Left lung (tissue), 4 donors: ENCODE measurements at regions not wholly inside any gene's neighbourhood (a gene's known extent, or its start where the extent isn't known, plus 50 kb on each side); places are given as distances from the start of the nearest gene placed in this dataset.
A peak's percentile ranks its signal among the peaks of the same experiment; 100 is the strongest.

Experiments used
- ATAC-seq: fragments of 200-7000 bp; cut with Tn5 transposase; one replicate; pipeline ENCODE4 v1.9.1; 2020; ENCODE audit warnings: moderate library complexity
- DNase-seq, 4 donors: peaks; one replicate each; pipeline ENCODE4 v3.0.0-alpha.2; 2013 to 2020
- H3K27ac ChIP-seq, 2 donors: fragments of 200-600 bp; sonication (generic) in 1 of 2; one replicate each; pipeline versions ENCODE4 v1.5.0 to v1.8.0; 2020 to 2021
- H3K27me3 ChIP-seq, 2 donors: fragments of 200-600 bp; sonication (generic) in 1 of 2; one replicate each; pipeline versions ENCODE4 v1.5.0 to v1.8.0; 2020 to 2021
- H3K36me3 ChIP-seq, 2 donors: fragments of 200-600 bp; sonication (generic) in 1 of 2; one replicate each; pipeline versions ENCODE4 v1.5.0 to v1.8.0; 2020 to 2021
- H3K4me1 ChIP-seq, 2 donors: fragments of 200-600 bp; one replicate each; pipeline ENCODE4 v1.8.0; 2021
- H3K4me3 ChIP-seq, 2 donors: fragments of 200-600 bp; sonication (generic) in 1 of 2; one replicate each; pipeline versions ENCODE4 v1.5.0 to v1.8.0; 2020 to 2021; ENCODE audit warnings: mild to moderate bottlenecking in 1 of 2
- H3K9me3 ChIP-seq, 2 donors: fragments of 200-600 bp; sonication (generic) in 1 of 2; one replicate each; pipeline versions ENCODE4 v1.5.0 to v1.8.0; 2020 to 2021
- intact Hi-C, 2 donors: fragments of 100-400 bp; cut with DNase I; formaldehyde crosslinking; loops; one replicate each; pipeline versions ENCODE4 v1.11.2 to v1.14.2; 2022
- TF ChIP-seq, protein P1 (sequence below), 2 donors: fragments of 200-600 bp; sonication (generic) in 1 of 2; IDR thresholded peaks; one replicate each; pipeline versions ENCODE4 v1.5.0 to v1.8.0; 2021; ENCODE audit warnings: antibody characterized with exemption in 2 of 2
- donor health status: DM: no; HTN: yes; CAD: no.
- donor health status: DM: no; HTN: no; CAD: no.

DNA sequence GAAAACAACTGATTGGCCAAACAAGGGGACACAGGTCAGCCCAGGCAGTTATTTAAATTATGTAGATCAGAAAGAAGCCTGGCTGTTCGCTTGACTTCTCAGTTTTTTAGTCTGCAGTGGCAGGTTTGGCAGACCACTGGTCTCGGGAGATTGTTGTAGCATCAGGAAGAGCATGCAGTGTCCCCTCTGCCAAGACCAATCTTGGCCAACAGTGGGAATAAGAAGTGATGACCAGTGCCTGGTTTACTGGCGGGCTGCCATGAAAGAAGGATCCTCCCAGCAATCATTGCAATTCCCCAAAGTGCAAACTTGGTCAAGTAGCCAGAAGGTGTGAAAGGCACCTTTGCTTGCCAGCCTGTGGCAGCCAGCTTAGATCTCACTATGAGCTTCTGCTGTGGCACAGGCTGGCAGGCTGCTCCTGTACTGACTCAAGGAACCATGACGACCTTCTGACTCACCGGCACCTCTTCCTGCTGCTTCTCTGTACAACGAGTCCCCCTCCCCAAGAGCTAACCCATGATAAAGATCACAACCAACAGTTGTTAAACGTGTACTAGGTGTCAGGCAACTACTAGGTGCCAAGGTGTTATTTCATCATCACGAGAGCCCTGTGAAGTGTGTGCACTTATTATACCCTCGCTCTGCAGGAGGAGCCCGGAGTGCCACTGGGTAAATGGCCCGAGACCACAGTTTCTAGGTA is 76.8 kb upstream of the DUSP22 start:
- TF ChIP-seq, protein P1, sequence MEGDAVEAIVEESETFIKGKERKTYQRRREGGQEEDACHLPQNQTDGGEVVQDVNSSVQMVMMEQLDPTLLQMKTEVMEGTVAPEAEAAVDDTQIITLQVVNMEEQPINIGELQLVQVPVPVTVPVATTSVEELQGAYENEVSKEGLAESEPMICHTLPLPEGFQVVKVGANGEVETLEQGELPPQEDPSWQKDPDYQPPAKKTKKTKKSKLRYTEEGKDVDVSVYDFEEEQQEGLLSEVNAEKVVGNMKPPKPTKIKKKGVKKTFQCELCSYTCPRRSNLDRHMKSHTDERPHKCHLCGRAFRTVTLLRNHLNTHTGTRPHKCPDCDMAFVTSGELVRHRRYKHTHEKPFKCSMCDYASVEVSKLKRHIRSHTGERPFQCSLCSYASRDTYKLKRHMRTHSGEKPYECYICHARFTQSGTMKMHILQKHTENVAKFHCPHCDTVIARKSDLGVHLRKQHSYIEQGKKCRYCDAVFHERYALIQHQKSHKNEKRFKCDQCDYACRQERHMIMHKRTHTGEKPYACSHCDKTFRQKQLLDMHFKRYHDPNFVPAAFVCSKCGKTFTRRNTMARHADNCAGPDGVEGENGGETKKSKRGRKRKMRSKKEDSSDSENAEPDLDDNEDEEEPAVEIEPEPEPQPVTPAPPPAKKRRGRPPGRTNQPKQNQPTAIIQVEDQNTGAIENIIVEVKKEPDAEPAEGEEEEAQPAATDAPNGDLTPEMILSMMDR (IDR thresholded peaks at IDR 0.05), result no peak
- H3K27me3 ChIP-seq, result peaks cover 4 to 19% of the 10 kb centered on the region in 2 donors
- H3K9me3 ChIP-seq, result peaks cover 0 to 3% of the 10 kb centered on the region in 2 donors
- ATAC-seq (peak; percentile 79), DNase-seq (peak in 2 of 4 donors; percentile 33 to 57)
- H3K4me1 ChIP-seq, result peaks cover 3 to 16% of the 10 kb centered on the region in 2 donors
- no peak overlapping the region for H3K4me3 ChIP-seq
- H3K36me3 ChIP-seq, result no peaks in the 10 kb centered on the region
- intact Hi-C loops, result no loop called here
- no peak overlapping the region for H3K27ac ChIP-seq

DNA sequence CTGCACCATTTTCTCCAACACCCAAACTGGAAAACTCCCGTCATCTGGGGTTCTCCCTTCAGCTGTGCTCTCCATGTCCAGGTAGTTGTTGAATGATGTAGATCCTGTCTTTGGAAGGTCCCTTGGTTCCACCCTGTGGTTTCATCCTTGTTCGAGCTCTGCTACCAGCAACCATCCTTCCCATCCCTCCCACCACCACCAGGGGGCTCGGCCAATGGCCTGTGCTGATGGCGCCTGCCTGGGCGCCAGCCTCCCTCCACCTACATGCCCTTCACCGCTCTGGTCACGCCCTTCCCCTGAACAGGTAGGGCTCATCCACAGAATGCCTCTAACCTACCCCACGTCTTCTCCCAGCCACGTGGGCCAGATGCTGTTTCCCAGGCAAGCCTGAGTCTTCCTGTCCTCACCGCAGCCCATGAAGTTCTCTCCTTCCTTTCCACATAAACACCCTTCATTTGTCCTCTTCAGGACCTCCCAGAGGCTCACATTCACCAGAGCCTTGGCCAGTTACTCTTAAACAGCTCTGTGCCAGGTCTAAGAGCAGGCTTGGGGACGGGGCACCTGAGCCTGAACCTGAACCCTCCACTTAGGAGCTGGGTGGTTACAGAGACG is 75.1 kb upstream of the DUSP22 start:
- H3K27me3 ChIP-seq, result peaks cover 0 to 2% of the 10 kb centered on the region in 2 donors
- H3K36me3 ChIP-seq, result no peaks in the 10 kb centered on the region
- peaks cover 0 to 3% of the 10 kb centered on the region in 2 donors for H3K9me3 ChIP-seq
- no peak overlapping the region for H3K27ac ChIP-seq
- TF ChIP-seq, protein P1 (IDR thresholded peaks at IDR 0.05), result peak in 1 of 2 donors; percentile 56
- H3K4me1 ChIP-seq, result peaks cover 8 to 20% of the 10 kb centered on the region in 2 donors
- intact Hi-C loops, result no loop called here
- no peak for ATAC-seq
- DNase-seq, result peak in 1 of 4 donors; percentile 79
- no peak overlapping the region for H3K4me3 ChIP-seq

DNA sequence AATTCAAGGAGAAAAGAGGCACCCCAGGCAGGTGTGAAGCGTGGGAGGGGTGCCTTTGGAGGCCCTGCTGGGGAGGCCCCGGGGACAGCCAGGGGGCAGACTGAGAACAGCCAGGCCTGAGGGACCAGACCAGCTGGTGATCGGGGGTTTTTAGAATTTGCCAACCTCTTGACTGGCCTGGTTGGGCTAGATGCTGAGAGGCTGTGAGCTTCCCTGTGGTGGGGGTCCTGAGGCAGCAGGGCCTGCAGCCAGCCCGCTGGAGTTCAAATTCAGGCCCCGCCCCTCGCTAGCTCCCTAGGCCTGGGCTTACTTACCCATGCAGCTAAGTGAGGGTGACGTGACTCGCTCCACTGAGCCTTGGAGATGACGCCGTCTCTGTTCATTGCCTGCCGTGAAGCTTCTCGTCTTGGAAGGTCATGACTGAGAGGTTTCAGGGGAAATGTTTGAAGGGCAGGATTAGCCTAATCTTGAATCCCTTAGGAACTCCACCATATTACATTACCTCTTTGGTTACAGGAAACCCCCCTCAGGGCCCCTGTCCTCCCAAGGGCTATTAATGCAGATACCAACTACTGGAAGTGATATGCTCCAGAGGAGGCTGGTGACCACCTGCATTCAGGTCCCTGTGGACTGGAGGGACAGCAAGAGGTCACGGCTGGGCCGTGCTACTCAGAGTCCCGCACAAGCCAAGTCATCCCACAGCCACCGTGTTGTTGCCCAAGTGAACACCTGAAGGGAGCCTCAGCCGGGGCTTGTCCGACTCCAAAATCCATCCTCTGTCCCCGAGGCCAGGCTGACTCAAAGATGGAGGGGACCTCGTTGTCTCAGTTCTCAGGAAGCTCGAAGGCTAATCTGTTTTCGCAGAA is 73.9 kb upstream of the DUSP22 start:
- no peak for DNase-seq
- ATAC-seq, result no peak
- H3K27ac ChIP-seq, result no peak overlapping the region
- H3K4me1 ChIP-seq, result peaks cover 8 to 20% of the 10 kb centered on the region in 2 donors
- H3K27me3 ChIP-seq, result no peaks in the 10 kb centered on the region
- TF ChIP-seq, protein P1 (IDR thresholded peaks at IDR 0.05), result no peak
- peaks cover 0 to 3% of the 10 kb centered on the region in 2 donors for H3K9me3 ChIP-seq
- no peaks in the 10 kb centered on the region for H3K36me3 ChIP-seq
- no peak overlapping the region for H3K4me3 ChIP-seq
- intact Hi-C loops, result no loop called here

DNA sequence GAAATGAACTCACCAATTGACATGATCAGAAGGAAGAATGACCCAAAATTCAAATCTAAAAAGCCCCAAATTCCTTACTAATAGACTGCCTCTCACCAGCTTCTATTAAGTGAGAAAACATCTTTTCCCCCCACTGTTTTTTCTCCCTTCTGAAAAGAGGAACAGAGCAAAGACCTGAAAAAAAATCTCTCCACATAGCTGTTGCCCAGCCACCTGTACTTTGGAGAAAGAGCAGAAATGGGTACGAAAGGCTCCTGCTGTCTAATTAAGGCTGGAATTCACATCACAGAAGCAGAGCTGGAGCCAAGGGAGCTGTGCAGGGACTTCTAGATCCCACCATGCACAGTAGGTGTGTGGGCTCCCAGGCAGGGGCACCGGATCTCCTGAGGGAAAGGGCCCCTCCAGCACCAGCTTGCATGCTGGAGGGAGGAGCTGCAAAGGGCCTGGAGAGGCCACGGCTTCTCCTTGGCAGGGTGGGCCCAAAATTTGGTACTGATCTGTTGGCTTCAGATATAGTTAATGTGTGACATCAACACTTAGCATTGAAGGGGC is 73.2 kb upstream of the DUSP22 start:
- TF ChIP-seq, protein P1 (IDR thresholded peaks at IDR 0.05), result no peak
- intact Hi-C loops, result no loop called here
- Histone ChIP-seq H3K27ac (no peak overlapping the region), H3K4me1 (peaks cover 8 to 20% of the 10 kb centered on the region in 2 donors), H3K36me3 (no peaks in the 10 kb centered on the region), H3K4me3 (no peak overlapping the region), H3K27me3 (no peaks in the 10 kb centered on the region), H3K9me3 (peaks cover 0 to under 1% of the 10 kb centered on the region in 2 donors)
- ATAC-seq (no peak), DNase-seq (no peak)
